SK-N-SH (cell line): ENCODE measurements at regions not wholly inside any gene's neighbourhood (a gene's known extent, or its start where the extent isn't known, plus 50 kb on each side); places are given as distances from the start of the nearest gene placed in this dataset.

Source experiments
- CTCF ChIA-PET: fragments of 300-600, 350-600 bp; formaldehyde crosslinking; extraction: SDS; loops from one replicate; lab custom pipeline; 2021; lab: Yijun Ruan, JAX
- POLR2A ChIA-PET: fragments of 350-600 bp; sonication (Branson Sonifier 250); formaldehyde crosslinking; extraction: SDS; loops from one replicate; lab custom pipeline; 2020; ENCODE audit warnings: antibody characterized with exemption, inconsistent platforms; lab: Yijun Ruan, JAX
- DNase-seq: peaks from one replicate; pipeline ENCODE4 v3.0.0; 2012
- H2AFZ ChIP-seq: fragments of 200-600 bp; sonication (generic); 2 replicates; pipeline ENCODE4 v1.8.1; 2016; ENCODE audit warnings: antibody characterized with exemption, mild to moderate bottlenecking, low read depth
- H3F3A ChIP-seq: fragments of 200-600 bp; sonication (generic); replicated peaks from 2 replicates; pipeline ENCODE3; 2016; ENCODE audit warnings: antibody characterized with exemption, mild to moderate bottlenecking; ENCODE audit not compliant: insufficient read depth
- H3K27ac ChIP-seq, 2 experiments: fragments of 200-500 bp in 1 of 2; fragments of 200-600 bp in 1 of 2; sonication (Bioruptor generic) in 1 of 2; sonication (generic), shearing (Covaris generic) in 1 of 2; 2 replicates each; pipeline versions ENCODE4 v1.5.1 to v1.6.1; 2014 to 2016; ENCODE audit warnings: low read depth in 2 of 2, inconsistent platforms in 1 of 2, low read length in 1 of 2, mild to moderate bottlenecking in 1 of 2, mixed read lengths in 1 of 2
- H3K27me3 ChIP-seq: fragments of 200-600 bp; sonication (generic), shearing (Covaris generic); 2 replicates; pipeline ENCODE4 v1.6.1; 2016; ENCODE audit warnings: mixed run types; ENCODE audit not compliant: insufficient read depth
- H3K36me3 ChIP-seq, 2 experiments: fragments of 200-500 bp in 1 of 2; fragments of 200-600 bp in 1 of 2; sonication (Bioruptor generic) in 1 of 2; sonication (generic) in 1 of 2; replicated peaks in 1 of 2; 2 replicates each; pipeline versions ENCODE3 to v1.5.1; 2014 to 2016; ENCODE audit warnings: low read length in 1 of 2, mild to moderate bottlenecking in 1 of 2; ENCODE audit not compliant: insufficient read depth in 2 of 2, control insufficient read depth in 1 of 2
- H3K4me1 ChIP-seq, 2 experiments: fragments of 200-500 bp in 1 of 2; fragments of 200-600 bp in 1 of 2; sonication (Bioruptor generic) in 1 of 2; sonication (generic), shearing (Covaris generic) in 1 of 2; 2 replicates each; pipeline versions ENCODE4 v1.5.1 to v1.6.1; 2014 to 2016; ENCODE audit warnings: low read depth in 1 of 2, low read length in 1 of 2, mixed run types in 1 of 2; ENCODE audit not compliant: insufficient read depth in 2 of 2, control insufficient read depth in 1 of 2
- H3K4me2 ChIP-seq: fragments of 200-600 bp; sonication (generic), shearing (Covaris generic); 2 replicates; pipeline ENCODE4 v1.6.1; 2017; ENCODE audit warnings: mixed run types
- H3K4me3 ChIP-seq, 2 experiments: fragments of 200-500 bp in 1 of 2; fragments of 200-600 bp in 1 of 2; sonication (Bioruptor generic) in 1 of 2; sonication (generic), shearing (Covaris generic) in 1 of 2; 2 replicates each; pipeline versions ENCODE4 v1.5.1 to v1.8.1; 2014 to 2016; ENCODE audit warnings: low read depth in 2 of 2, inconsistent platforms in 1 of 2, low read length in 1 of 2, mild to moderate bottlenecking in 1 of 2, mixed read lengths in 1 of 2, moderate library complexity in 1 of 2
- H3K79me2 ChIP-seq: fragments of 200-600 bp; sonication (generic); 2 replicates; pipeline ENCODE4 v1.8.1; 2017; ENCODE audit warnings: mild to moderate bottlenecking; ENCODE audit not compliant: insufficient read depth
- H3K9ac ChIP-seq: fragments of 200-600 bp; sonication (generic); 2 replicates; pipeline ENCODE4 v1.6.1; 2017; ENCODE audit warnings: mixed run types
- H3K9me2 ChIP-seq: fragments of 200-600 bp; sonication (generic); 2 replicates; pipeline ENCODE4 v1.6.1; 2017; ENCODE audit warnings: mixed run types
- H3K9me3 ChIP-seq: fragments of 200-600 bp; sonication (generic); 2 replicates; pipeline ENCODE4 v1.6.1; 2017; ENCODE audit warnings: mixed run types, mild to moderate bottlenecking, moderate library complexity
- H4K20me1 ChIP-seq: fragments of 200-600 bp; sonication (generic); 2 replicates; pipeline ENCODE4 v1.6.1; 2017; ENCODE audit warnings: mild to moderate bottlenecking, mixed run types; ENCODE audit not compliant: insufficient read depth
- CHD2 ChIP-seq: fragments of 150-350 bp; IDR thresholded peaks from 2 replicates; pipeline ENCODE4 v1.6.1; 2018; ENCODE audit warnings: low read length; ENCODE audit not compliant: partially characterized antibody
- EZH2phosphoT487 ChIP-seq: fragments of 200-600 bp; sonication (generic); IDR thresholded peaks from 2 replicates; pipeline ENCODE4 v1.6.1; 2017; ENCODE audit warnings: low read depth, mixed run types, mild to moderate bottlenecking, antibody characterized with exemption, moderate library complexity, borderline replicate concordance
- FOXJ3 ChIP-seq: sonication (generic); formaldehyde crosslinking; IDR thresholded peaks from 2 replicates; pipeline ENCODE4 v1.5.1; 2020; ENCODE audit warnings: mild to moderate bottlenecking, missing genetic modification reagents
- GABPA ChIP-seq: IDR thresholded peaks from 2 replicates; pipeline ENCODE4 v1.4.0; 2012; ENCODE audit warnings: low read depth, mild to moderate bottlenecking
- GATA2 ChIP-seq: sonication (generic); formaldehyde crosslinking; IDR thresholded peaks from 2 replicates; pipeline ENCODE4 v1.5.0; 2020; ENCODE audit warnings: mild to moderate bottlenecking, missing genetic modification reagents
- MEF2A ChIP-seq: IDR thresholded peaks from 2 replicates; pipeline ENCODE4 v1.4.0; 2012; ENCODE audit warnings: low read depth, borderline replicate concordance
- MXI1 ChIP-seq: IDR thresholded peaks from 2 replicates; pipeline ENCODE4 v1.6.1; 2012; ENCODE audit warnings: mild to moderate bottlenecking, low read depth, low read length, improper control_type of control experiment
- NFIC ChIP-seq: IDR thresholded peaks from 2 replicates; pipeline ENCODE4 v1.4.0; 2012; ENCODE audit warnings: borderline replicate concordance
- NRF1 ChIP-seq: IDR thresholded peaks from 2 replicates; pipeline ENCODE4 v1.6.1; 2012; ENCODE audit warnings: low read depth, mild to moderate bottlenecking, low read length
- RXRA ChIP-seq: IDR thresholded peaks from 2 replicates; pipeline ENCODE4 v1.4.0; 2012; ENCODE audit warnings: low read depth, mild to moderate bottlenecking, borderline replicate concordance
- SIN3A ChIP-seq: IDR thresholded peaks from 2 replicates; pipeline ENCODE4 v1.6.1; 2012; ENCODE audit warnings: low read depth, mild to moderate bottlenecking, low read length, moderate library complexity, borderline replicate concordance
- TCF12 ChIP-seq: IDR thresholded peaks from 2 replicates; pipeline ENCODE4 v1.4.0; 2012
- YY1 ChIP-seq: IDR thresholded peaks from 2 replicates; pipeline ENCODE4 v1.4.0; 2012; ENCODE audit warnings: low read depth, mild to moderate bottlenecking
- WGBS: methylation state at CpG from one replicate; pipeline ENCODE4 v1.1.6; 2017; ENCODE audit warnings: low lambda C conversion rate; 5-methylcytosine and 5-hydroxymethylcytosine counted together
- TF ChIP-seq, protein P1 (sequence below): fragments of 200-600 bp; sonication (generic); IDR thresholded peaks from 2 replicates; pipeline ENCODE4 v1.6.1; 2017; ENCODE audit warnings: antibody characterized with exemption, mild to moderate bottlenecking, moderate library complexity
- TF ChIP-seq, protein P2 (sequence below): IDR thresholded peaks from 2 replicates; pipeline ENCODE4 v1.4.0; 2012; ENCODE audit warnings: low read depth, borderline replicate concordance
- TF ChIP-seq, protein P3 (sequence below): IDR thresholded peaks from 2 replicates; pipeline ENCODE4 v1.4.0; 2012; ENCODE audit warnings: low read depth
- TF ChIP-seq, protein P4 (sequence below): fragments of 150-350 bp; IDR thresholded peaks from 2 replicates; pipeline ENCODE4 v1.6.1; 2016; ENCODE audit warnings: mild to moderate bottlenecking, low read depth, low read length

DNA sequence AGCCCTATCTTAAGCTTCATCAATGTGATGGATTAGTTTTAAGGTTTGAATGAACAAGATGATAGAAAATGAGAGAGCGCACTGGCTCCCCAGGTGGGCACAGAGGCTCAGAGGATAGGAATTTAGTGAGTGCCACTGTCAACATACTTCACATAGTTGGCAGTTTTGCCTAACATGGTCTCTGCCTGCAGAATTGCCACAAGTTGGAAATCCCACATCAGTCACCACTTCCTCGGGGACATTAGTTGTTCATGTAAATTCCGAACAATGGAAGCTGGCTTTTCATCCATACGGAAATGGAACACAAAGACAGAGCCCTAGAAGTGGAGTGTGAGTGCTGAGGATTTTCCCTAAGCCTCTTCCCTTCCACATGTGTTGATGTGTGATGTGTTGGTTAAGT is 123.9 kb upstream of the PHACTR1 start:
- 52% methylated on average over 4 of the region's 4 CpGs for WGBS

GRCh38 chr6:12593771-12594529 is 122.6 kb upstream of the PHACTR1 start:
- ChIA-PET POLR2A (no interaction called here), CTCF (interaction anchor here (1.8 to 2.5 kb wide), 3 partner anchors 12 to 938 kb away, joined by 4 to 14 read pairs (median 7); partner anchors contain the start of gene EDN1)
- H3K27ac ChIP-seq: no peak overlapping the region
- TF ChIP-seq SIN3A: no peak
- TF ChIP-seq RXRA: no peak
- TF ChIP-seq MEF2A: no peak
- TF ChIP-seq, protein P1, sequence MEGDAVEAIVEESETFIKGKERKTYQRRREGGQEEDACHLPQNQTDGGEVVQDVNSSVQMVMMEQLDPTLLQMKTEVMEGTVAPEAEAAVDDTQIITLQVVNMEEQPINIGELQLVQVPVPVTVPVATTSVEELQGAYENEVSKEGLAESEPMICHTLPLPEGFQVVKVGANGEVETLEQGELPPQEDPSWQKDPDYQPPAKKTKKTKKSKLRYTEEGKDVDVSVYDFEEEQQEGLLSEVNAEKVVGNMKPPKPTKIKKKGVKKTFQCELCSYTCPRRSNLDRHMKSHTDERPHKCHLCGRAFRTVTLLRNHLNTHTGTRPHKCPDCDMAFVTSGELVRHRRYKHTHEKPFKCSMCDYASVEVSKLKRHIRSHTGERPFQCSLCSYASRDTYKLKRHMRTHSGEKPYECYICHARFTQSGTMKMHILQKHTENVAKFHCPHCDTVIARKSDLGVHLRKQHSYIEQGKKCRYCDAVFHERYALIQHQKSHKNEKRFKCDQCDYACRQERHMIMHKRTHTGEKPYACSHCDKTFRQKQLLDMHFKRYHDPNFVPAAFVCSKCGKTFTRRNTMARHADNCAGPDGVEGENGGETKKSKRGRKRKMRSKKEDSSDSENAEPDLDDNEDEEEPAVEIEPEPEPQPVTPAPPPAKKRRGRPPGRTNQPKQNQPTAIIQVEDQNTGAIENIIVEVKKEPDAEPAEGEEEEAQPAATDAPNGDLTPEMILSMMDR: no peak
- no peak for TF ChIP-seq NRF1
- no peak for TF ChIP-seq EZH2phosphoT487
- TF ChIP-seq CHD2: no peak
- TF ChIP-seq TCF12: no peak
- TF ChIP-seq YY1: no peak
- no peak for TF ChIP-seq GABPA
- TF ChIP-seq, protein P2, sequence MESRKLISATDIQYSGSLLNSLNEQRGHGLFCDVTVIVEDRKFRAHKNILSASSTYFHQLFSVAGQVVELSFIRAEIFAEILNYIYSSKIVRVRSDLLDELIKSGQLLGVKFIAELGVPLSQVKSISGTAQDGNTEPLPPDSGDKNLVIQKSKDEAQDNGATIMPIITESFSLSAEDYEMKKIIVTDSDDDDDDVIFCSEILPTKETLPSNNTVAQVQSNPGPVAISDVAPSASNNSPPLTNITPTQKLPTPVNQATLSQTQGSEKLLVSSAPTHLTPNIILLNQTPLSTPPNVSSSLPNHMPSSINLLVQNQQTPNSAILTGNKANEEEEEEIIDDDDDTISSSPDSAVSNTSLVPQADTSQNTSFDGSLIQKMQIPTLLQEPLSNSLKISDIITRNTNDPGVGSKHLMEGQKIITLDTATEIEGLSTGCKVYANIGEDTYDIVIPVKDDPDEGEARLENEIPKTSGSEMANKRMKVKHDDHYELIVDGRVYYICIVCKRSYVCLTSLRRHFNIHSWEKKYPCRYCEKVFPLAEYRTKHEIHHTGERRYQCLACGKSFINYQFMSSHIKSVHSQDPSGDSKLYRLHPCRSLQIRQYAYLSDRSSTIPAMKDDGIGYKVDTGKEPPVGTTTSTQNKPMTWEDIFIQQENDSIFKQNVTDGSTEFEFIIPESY: no peak
- TF ChIP-seq FOXJ3 (CRISPR knock-in tag): no peak
- TF ChIP-seq, protein P3, sequence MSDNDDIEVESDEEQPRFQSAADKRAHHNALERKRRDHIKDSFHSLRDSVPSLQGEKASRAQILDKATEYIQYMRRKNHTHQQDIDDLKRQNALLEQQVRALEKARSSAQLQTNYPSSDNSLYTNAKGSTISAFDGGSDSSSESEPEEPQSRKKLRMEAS: no peak

More for the DNA sequence above, 123.9 kb upstream of the PHACTR1 start:
- no peak for DNase-seq
- TF ChIP-seq RXRA (no peak), NRF1 (no peak), NFIC (no peak), MXI1 (no peak), GATA2 (CRISPR knock-in tag) (no peak), SIN3A (no peak)
- TF ChIP-seq, protein P2: no peak
- TF ChIP-seq, protein P3: no peak
- TF ChIP-seq, protein P4, sequence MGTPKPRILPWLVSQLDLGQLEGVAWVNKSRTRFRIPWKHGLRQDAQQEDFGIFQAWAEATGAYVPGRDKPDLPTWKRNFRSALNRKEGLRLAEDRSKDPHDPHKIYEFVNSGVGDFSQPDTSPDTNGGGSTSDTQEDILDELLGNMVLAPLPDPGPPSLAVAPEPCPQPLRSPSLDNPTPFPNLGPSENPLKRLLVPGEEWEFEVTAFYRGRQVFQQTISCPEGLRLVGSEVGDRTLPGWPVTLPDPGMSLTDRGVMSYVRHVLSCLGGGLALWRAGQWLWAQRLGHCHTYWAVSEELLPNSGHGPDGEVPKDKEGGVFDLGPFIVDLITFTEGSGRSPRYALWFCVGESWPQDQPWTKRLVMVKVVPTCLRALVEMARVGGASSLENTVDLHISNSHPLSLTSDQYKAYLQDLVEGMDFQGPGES: no peak
- Histone ChIP-seq H3K9me2 (no peaks in the 10 kb centered on the region), H3K9ac (no peak overlapping the region), H3K4me2 (no peak overlapping the region), H3K27me3 (no peaks in the 10 kb centered on the region), H3K79me2 (no peaks in the 10 kb centered on the region), H4K20me1 (no peaks in the 10 kb centered on the region), H2AFZ (no peak overlapping the region), H3K4me1 (peaks cover 3 to 18% of the 10 kb centered on the region in 2 experiments), H3K27ac (no peak overlapping the region), H3K9me3 (no peaks in the 10 kb centered on the region), H3K4me3 (no peak overlapping the region), H3F3A (no peaks in the 10 kb centered on the region), H3K36me3 (no peaks in the 10 kb centered on the region)
- POLR2A ChIA-PET: no interaction called here
- CTCF ChIA-PET: no interaction called here

More at GRCh38 chr6:12593771-12594529, 122.6 kb upstream of the PHACTR1 start:
- Histone ChIP-seq H3F3A (no peaks in the 10 kb centered on the region), H4K20me1 (no peaks in the 10 kb centered on the region), H2AFZ (no peak overlapping the region), H3K27me3 (no peaks in the 10 kb centered on the region), H3K9ac (no peak overlapping the region), H3K4me2 (no peak overlapping the region), H3K4me3 (no peak overlapping the region), H3K36me3 (no peaks in the 10 kb centered on the region), H3K4me1 (peaks cover 3 to 14% of the 10 kb centered on the region in 2 experiments; a peak in 3 of 4 replicates), H3K9me2 (no peaks in the 10 kb centered on the region), H3K9me3 (no peaks in the 10 kb centered on the region), H3K79me2 (no peaks in the 10 kb centered on the region)
- no peak for DNase-seq
- WGBS: 88% methylated on average over 12 of the region's 12 CpGs
